GM12874 (cell line): ENCODE measurements at regions not wholly inside any gene's neighbourhood (a gene's known extent, or its start where the extent isn't known, plus 50 kb on each side); places are given as distances from the start of the nearest gene placed in this dataset.

Experiments
- TF ChIP-seq, protein P1 (sequence below): IDR thresholded peaks from 2 replicates; pipeline ENCODE4 v1.5.1; 2011; ENCODE audit warnings: low read depth, mild to moderate bottlenecking, control low read depth, low read length, moderate library complexity; ENCODE audit not compliant: insufficient read depth

GRCh38 chr4:46684041-46684440, 225.0 kb downstream of the COX7B2 start:
- TF ChIP-seq, protein P1, sequence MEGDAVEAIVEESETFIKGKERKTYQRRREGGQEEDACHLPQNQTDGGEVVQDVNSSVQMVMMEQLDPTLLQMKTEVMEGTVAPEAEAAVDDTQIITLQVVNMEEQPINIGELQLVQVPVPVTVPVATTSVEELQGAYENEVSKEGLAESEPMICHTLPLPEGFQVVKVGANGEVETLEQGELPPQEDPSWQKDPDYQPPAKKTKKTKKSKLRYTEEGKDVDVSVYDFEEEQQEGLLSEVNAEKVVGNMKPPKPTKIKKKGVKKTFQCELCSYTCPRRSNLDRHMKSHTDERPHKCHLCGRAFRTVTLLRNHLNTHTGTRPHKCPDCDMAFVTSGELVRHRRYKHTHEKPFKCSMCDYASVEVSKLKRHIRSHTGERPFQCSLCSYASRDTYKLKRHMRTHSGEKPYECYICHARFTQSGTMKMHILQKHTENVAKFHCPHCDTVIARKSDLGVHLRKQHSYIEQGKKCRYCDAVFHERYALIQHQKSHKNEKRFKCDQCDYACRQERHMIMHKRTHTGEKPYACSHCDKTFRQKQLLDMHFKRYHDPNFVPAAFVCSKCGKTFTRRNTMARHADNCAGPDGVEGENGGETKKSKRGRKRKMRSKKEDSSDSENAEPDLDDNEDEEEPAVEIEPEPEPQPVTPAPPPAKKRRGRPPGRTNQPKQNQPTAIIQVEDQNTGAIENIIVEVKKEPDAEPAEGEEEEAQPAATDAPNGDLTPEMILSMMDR: no peak

DNA sequence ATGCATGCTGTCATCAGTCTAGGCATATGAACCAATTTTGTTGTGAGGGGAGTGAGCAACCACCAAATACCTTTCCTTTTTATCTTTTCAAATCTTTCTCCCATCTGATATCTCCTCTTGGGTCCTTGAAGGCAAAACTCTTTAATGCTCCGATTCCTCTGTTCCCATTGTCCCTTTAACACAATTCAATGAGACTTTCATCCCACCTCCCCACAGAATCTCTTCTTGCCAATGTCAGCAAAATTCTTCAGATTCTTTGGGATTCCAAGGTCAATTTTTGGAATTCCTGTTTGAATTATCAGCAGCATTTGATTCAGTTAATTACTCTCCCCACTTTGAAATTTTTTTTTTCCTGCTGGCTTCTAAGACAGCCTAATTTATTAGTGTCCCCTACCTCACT, 232.7 kb downstream of the COX7B2 start:
- TF ChIP-seq, protein P1: no peak

DNA sequence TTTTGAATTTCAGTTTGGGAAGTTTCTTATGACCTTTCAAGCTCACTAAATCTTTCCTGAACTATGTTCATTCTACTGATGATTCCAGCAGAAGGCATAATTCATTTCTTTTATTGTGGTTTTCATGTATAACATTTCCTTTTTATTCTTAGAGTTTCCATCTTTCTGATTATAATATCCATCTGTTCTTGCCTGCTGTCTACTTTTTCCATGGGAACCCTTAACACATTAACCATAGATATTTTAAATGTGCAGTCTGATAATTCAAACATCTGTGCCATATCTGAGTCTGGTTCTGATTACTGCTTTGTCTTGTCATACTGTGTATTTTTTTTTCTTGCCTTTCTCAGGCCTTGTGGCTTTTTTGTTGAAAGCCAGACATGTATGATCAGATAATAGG, 234.7 kb downstream of the COX7B2 start:
- TF ChIP-seq, protein P1: no peak

DNA sequence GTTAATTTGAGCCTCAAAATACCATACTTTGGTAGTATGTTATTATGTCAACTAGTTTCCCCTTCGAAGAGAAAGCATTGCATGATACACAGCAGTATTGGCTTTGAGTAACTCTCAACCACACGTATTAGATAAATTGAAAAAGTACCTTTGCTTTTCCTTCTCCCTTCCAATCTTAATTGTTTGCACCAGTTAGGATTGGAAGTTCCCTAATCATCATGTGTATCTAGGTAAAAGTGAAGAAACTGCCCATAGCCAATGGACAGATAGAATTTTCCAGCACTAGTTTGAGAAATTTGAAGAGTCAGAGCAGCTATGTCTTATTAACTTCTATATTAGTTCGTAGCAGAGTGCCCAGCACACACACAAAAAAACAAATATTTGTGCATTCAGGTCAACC, 241.3 kb downstream of the COX7B2 start:
- TF ChIP-seq, protein P1: no peak

GRCh38 chr4:46656071-46656470, 253.0 kb downstream of the COX7B2 start:
- TF ChIP-seq, protein P1: no peak

DNA sequence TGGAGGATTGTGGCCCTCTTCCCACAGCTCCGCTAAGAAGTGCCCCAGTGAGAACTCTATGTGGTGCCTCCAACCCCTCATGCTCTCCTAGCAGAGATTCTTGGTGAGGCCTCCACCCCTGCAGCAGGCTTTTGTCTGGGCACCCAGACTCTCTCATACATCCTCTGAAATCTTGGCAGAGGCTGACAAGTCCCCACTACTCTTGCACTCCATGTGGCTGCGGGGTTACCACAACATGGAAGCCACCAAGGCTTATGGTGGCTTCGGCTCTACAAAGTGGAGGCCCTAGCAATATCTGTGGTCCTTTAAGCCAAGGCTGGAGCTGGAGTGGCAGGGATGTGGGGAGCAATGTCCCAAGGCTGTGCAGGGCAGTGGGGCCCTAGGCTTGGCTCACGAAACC, 255.2 kb downstream of the COX7B2 start:
- TF ChIP-seq, protein P1: no peak

- TF ChIP-seq, protein P1: no peak
Observed at GRCh38 chr4:46649390-46649789, 259.5 kb upstream of the GABRA2 start.
